Pancreas (tissue), 10 donors: ENCODE measurements at regions not wholly inside any gene's neighbourhood (a gene's known extent, or its start where the extent isn't known, plus 50 kb on each side); places are given as distances from the start of the nearest gene placed in this dataset.

Experiments used
- ATAC-seq, 4 donors: fragments of 200-7000 bp; cut with Tn5 transposase; one replicate each; pipeline versions ENCODE4 v1.8.0 to v1.9.1; 2020; ENCODE audit warnings: mild to moderate bottlenecking in 4 of 4, moderate library complexity in 4 of 4
- DNase-seq, 6 donors: peaks; one replicate each; pipeline ENCODE4 v3.0.0-alpha.2; 2020
- FAIRE-seq: peaks from 2 replicates; lab custom pipeline; 2012; peaks lifted over from hg19 to GRCh38; lab: Jason Lieb, UNC
- H3K27ac ChIP-seq, 4 donors: fragments of 200-600 bp; sonication (generic); 1 replicate in 3 of 4; 2 replicates in 1 of 4; pipeline versions ENCODE4 v1.5.0 to v1.8.0; 2020
- H3K27me3 ChIP-seq, 4 donors: fragments of 200-600 bp; one replicate each; pipeline ENCODE4 v1.8.0; 2021
- H3K36me3 ChIP-seq, 3 donors: fragments of 200-600 bp; sonication (generic) in 1 of 3; one replicate each; pipeline versions ENCODE4 v1.5.0 to v1.8.0; 2020 to 2021
- H3K4me1 ChIP-seq, 3 donors: fragments of 200-600 bp; one replicate each; pipeline ENCODE4 v1.8.0; 2021
- H3K4me3 ChIP-seq, 4 donors: fragments of 200-600 bp; sonication (generic) in 2 of 4; one replicate each; pipeline versions ENCODE4 v1.5.0 to v1.8.0; 2020 to 2021
- H3K9me3 ChIP-seq, 4 donors: fragments of 200-600 bp; one replicate each; pipeline ENCODE4 v1.8.0; 2021
- CTCF ChIP-seq, 4 donors: fragments of 200-600 bp; sonication (generic) in 3 of 4; IDR thresholded peaks; one replicate each; pipeline versions ENCODE4 v1.5.0 to v1.8.0; 2021; ENCODE audit warnings: antibody characterized with exemption in 4 of 4
- WGBS, 2 donors: extraction: QIAGEN DNeasy Blood & Tissue Kit; methylation state at CpG; one replicate each; pipeline ENCODE4 v1.1.7; 2013; 5-methylcytosine and 5-hydroxymethylcytosine counted together
- intact Hi-C, 3 donors: fragments of 100-400 bp; cut with DNase I; formaldehyde crosslinking; loops; one replicate each; pipeline versions ENCODE4 v1.11.1 to v1.14.2; 2022
- donor health status: healthy with polysubstance abuse.
- donor health status: DM: no; HTN: no; CAD: no; lungs with moderate emphysema.
- donor health status: DM: no; HTN: no; CAD: no.
- donor health status: control.
- donor health status: control.
- donor health status: Bipolar disorder and iron deficiency.
- donor health status: DM: yes; HTN: yes; CAD: no.
- donor health status: DM: no; HTN: no; CAD: no.
- donor health status: DM: no; HTN: no; CAD: no.
- donor health status: DM: yes; HTN: yes; CAD: no.

GRCh38 chr3:168248383-168249204 is 152.9 kb upstream of the GOLIM4 start:
- Histone ChIP-seq H3K4me3 (peak overlapping the region in 2 of 4 donors; percentile 44 to 58), H3K9me3 (no peaks in the 10 kb centered on the region), H3K4me1 (peaks cover 0 to 11% (median 5%) of the 10 kb centered on the region in 3 donors), H3K36me3 (no peaks in the 10 kb centered on the region), H3K27me3 (peaks cover 0 to 29% (median 3%) of the 10 kb centered on the region in 4 donors), H3K27ac (no peak overlapping the region)
- peak; percentile 46 to 77 (median 62) for ATAC-seq
- 1% methylated on average over 27 of the region's 27 CpGs for WGBS, 2 donors
- no peak for TF ChIP-seq CTCF (IDR thresholded peaks at IDR 0.05)
- FAIRE-seq = no peak
- intact Hi-C loops = no loop called here
- DNase-seq = peak in 3 of 6 donors; percentile 17 to 69 (median 54)

GRCh38 chr3:168241156-168241555 is 145.4 kb upstream of the GOLIM4 start:
- TF ChIP-seq CTCF (IDR thresholded peaks at IDR 0.05) = no peak
- Histone ChIP-seq H3K27ac (no peak overlapping the region), H3K27me3 (peaks cover 0 to 2% (median 0%) of the 10 kb centered on the region in 4 donors), H3K9me3 (no peaks in the 10 kb centered on the region), H3K4me1 (no peaks in the 10 kb centered on the region), H3K4me3 (no peak overlapping the region), H3K36me3 (no peaks in the 10 kb centered on the region)
- no peak for ATAC-seq
- FAIRE-seq = no peak
- DNase-seq = no peak
- intact Hi-C loops = no loop called here
- WGBS, 2 donors = 62 to 70% methylated on average over 5 of the region's 5 CpGs

- ATAC-seq (no peak), DNase-seq (no peak), FAIRE-seq (no peak)
- WGBS, 2 donors = 16 to 32% methylated on average over 1 of the region's 1 CpG
- Histone ChIP-seq H3K4me1 (no peaks in the 10 kb centered on the region), H3K36me3 (no peaks in the 10 kb centered on the region), H3K9me3 (no peaks in the 10 kb centered on the region), H3K27ac (no peak overlapping the region), H3K27me3 (no peaks in the 10 kb centered on the region), H3K4me3 (no peak overlapping the region)
- TF ChIP-seq CTCF (IDR thresholded peaks at IDR 0.05) = no peak
- intact Hi-C loops = no loop called here
These were observed 143.6 kb upstream of the GOLIM4 start for GRCh38 chr3:168239287-168239686.

- FAIRE-seq (no peak), DNase-seq (no peak), ATAC-seq (no peak)
- no peaks in the 10 kb centered on the region for H3K4me1 ChIP-seq
- 70 to 79% methylated on average over 1 of the region's 1 CpG for WGBS, 2 donors
- no peaks in the 10 kb centered on the region for H3K36me3 ChIP-seq
- no peaks in the 10 kb centered on the region for H3K9me3 ChIP-seq
- TF ChIP-seq CTCF (IDR thresholded peaks at IDR 0.05) = no peak
- H3K4me3 ChIP-seq = no peak overlapping the region
- intact Hi-C loops = no loop called here
- no peak overlapping the region for H3K27ac ChIP-seq
- H3K27me3 ChIP-seq = peaks cover 0 to 2% (median 0%) of the 10 kb centered on the region in 4 donors
These were observed 137.3 kb upstream of the GOLIM4 start for GRCh38 chr3:168233001-168233400.

GRCh38 chr3:168223085-168223484 is 127.4 kb upstream of the GOLIM4 start:
- Histone ChIP-seq H3K4me3 (no peak overlapping the region), H3K9me3 (no peaks in the 10 kb centered on the region), H3K27ac (no peak overlapping the region), H3K36me3 (no peaks in the 10 kb centered on the region), H3K4me1 (no peaks in the 10 kb centered on the region), H3K27me3 (no peaks in the 10 kb centered on the region)
- DNase-seq = no peak
- intact Hi-C loops = loop anchor here in 1 of 3 donors (10.0 kb wide), 1 partner anchor 622 kb away; no protein-coding TSS in a partner anchor
- ATAC-seq = no peak
- TF ChIP-seq CTCF (IDR thresholded peaks at IDR 0.05) = no peak
- no peak for FAIRE-seq
- 79 to 91% methylated on average over 3 of the region's 3 CpGs for WGBS, 2 donors
